NCI-H1930 (cell line): ENCODE measurements at regions not wholly inside any gene's neighbourhood (a gene's known extent, or its start where the extent isn't known, plus 50 kb on each side); places are given as distances from the start of the nearest gene placed in this dataset.
"Not testable (repeated sequence)": the region's sequence is repeated elsewhere in the genome, so short reads cannot be mapped to it uniquely, and the experiment has no call there.

Source experiments
- DNase-seq, 2 experiments: peaks; one replicate each; lab custom pipeline; 2025; lab: John Stamatoyannopoulos, UW

DNA sequence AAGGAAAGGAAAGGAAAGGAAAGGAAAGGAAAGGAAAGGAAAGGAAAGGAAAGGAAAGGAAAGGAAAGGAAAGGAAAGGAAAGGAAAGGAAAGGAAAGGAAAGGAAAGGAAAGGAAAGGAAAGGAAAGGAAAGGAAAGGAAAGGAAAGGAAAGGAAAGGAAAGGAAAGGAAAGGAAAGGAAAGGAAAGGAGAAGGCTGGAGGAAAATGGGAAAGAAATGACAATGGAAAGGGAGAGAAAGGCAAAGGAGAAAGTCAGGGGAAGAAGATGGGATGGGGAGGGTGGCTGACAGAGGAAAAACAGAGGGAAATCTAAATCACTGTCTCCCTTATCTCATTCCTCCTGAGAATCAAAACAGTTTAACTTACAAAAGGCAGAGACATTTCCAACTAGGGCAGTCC lies 156.3 kb downstream of the C1D start:
- not testable (repeated sequence) for DNase-seq

DNA sequence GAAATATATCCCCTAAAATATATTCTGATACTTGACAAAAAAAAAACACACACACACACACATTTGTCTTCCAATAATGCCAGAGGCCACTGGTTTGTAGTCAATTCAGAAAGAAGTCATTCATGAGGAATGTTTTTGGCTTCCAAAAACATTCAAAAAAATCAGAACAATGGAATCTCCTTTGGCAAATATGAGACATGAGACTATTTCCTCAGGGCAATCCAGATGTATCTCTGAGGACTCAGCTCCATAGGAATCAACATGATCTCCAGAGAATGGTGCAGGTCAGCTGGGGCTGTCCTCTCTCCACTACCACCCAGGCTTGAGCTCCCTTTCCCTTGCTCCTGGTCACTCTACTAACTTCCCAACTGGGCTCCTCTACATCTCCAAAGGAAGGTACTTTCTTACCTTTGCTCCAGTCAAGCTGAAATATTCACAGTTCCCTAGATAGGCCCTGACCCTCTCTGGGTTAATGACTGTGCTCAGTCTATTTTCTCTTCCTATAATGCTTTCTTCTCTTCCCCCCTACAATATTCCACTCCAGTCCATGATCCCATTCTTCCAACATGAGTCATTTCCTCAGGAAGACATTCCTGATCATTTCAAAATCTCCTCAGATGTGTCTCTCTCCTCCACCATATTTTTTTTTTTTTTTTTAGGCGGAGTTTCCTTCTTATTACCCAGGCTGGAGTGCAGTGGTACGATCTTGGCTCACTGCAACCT lies 145.3 kb downstream of the C1D start:
- no peak for DNase-seq

DNA sequence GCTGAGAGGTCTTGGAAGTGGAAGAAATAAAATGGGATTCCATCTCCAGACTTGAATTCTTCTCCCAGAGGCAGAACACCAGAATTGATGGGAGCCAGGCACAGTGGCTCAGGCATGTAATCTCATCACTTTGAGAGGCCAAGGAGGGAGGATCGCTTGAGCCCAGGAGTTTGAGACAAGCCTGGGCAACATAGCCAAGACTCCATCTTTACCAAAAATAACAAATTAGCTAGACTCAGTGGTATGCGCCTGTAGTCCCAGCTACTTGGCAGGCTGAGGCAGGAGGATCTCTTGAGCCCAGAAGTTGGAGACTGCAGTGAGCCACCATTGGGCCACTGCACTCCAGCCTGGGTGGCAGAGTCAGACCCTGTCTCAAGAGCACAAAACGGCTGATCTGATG lies 144.3 kb downstream of the C1D start:
- no peak for DNase-seq

DNA sequence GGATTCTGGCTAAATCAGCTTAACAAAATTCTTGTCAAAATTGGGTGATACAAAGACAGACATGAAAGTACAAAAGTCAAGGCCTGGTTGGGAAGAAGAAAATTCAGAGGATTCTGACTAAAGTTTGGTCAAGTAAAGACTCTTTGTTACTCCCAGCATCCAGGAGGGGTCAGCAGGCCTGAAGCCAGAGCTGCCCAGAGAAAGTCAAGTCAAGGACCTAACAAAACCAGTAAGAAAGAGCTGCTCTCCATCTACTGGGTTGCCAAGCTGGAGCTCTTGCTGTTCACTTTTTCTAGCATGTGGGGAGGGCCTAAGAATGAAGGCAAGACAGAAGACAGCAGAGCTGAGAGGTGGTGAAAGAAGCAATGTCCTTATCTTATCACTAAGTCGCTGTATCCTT lies 143.3 kb downstream of the C1D start:
- no peak for DNase-seq

DNA sequence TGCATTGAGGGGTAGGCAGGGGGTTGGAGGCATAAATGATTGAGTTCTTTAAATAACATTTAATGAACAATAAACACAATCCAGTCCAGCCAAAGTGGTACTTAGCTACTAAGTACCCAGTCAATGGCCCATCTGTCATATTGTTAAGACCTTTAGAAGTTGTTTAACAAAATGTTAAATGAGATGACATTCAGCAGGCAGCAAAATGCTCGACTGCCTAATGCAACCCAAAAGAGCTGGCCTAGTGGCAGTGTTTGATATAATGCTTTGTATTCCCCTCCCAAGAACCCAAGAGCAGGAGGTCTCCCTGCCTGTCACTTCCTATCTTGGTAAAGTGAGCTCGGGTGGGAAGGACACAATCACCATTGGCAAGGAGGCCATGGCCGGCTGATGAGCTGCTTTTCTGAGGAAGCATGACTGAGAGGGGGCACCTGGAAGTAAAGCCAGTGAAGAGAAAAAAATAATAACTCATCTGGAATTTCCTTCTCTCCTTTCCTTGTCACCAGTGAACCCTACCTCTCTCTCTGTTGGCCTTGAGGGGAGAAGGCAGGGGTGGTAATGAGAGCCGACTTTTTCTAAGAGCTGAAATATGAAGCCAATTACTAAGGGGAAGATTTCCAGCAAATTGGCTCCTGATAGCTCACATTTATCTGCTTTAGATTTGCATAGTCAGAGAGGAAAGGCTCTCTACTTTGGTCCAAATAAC lies 140.6 kb downstream of the C1D start:
- no peak for DNase-seq

DNA sequence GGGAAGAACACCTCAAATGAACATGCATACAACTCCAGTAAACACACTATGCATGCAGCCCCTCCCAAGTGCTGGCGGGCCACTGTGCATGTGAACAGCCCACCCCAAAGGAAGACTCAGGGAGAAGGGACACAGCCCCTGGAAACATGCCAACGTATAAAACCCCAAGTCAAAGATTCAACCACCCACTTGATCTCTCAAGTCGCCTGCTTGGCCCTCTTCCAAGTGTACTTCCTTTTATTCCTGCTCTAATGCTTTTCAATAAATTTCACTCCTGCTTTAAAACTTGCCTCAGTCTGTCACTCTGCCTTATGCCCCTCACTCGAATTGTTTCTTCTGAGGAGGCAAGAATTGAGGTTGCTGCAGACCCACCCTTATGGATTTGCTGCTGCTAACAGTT lies 139.1 kb downstream of the C1D start:
- DNase-seq = no peak

DNA sequence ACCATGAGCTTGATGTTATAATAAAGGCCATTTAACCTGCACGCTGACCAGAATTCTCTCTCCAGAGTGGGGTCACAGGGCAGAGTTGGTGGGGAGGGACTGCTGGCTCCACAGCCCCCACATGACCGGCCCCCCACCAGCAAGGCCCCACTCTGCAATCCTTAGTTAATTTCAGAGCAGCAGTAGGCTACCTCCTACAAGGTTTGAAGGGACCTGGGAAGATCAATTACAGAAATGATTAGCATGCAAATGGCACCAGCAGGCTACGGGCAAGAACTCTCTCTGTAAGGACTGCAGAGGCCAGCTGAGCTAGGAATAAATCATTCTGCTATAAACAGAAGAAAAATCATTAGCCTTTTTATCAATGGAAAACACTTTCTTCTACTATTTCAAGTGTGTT lies 135.3 kb downstream of the C1D start:
- DNase-seq = no peak

DNA sequence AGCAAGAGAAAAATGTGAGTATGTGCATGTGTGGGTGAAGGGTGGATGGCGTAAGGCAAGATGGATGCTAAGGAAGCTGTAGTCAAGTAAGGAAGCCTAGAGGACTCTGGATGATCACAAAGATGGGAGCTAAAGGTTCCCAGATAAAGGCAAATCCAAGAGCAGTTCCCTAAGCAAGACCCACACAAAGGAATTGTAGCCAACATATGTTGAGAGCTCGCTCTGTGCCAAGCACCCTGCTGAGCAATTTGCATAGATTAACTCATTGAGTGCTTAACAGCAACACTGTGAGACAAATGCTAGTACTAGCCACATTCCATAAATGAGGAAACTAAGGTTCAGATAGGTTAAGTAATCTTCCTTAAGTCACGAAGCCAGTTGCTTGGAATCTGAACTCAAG lies 132.6 kb downstream of the C1D start:
- no peak for DNase-seq

DNA sequence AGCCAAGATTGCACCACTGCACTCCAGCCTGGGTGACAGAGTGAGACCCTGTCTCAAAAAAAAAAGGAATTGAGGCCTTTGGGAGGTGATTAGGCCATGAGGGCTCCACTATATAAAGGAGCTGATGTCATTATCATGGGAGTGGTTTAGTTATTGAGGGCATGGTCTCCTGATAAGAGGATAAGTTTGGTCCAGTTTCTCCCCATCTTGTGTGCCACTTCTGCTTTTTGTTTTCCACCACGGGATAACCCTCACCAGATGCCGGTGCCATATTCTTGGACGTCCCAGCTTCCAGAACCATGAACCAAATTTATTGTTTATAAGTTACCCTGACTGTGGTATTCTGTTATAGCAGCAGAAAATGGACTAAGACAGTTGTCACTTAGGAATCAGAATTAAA lies 125.8 kb downstream of the C1D start:
- no peak for DNase-seq

DNA sequence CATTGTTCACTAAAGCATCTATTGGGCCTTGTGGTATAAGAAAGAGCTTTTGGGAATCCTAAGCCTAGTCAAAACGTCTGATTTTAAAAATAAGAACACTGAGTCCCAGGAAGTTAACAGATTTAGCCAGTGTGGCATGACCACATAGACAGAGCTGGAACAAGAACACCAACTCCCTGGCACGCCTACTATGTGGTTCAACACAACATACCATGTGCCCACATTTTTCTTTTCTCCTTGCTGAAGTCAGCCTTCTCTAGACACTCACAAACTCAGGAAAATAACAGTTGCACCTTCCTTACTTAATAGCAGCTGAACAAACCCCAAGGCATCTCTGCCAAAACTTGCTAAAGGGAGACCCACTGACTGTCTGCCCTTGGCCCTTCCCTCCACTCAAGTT lies 124.8 kb downstream of the C1D start:
- no peak for DNase-seq

DNA sequence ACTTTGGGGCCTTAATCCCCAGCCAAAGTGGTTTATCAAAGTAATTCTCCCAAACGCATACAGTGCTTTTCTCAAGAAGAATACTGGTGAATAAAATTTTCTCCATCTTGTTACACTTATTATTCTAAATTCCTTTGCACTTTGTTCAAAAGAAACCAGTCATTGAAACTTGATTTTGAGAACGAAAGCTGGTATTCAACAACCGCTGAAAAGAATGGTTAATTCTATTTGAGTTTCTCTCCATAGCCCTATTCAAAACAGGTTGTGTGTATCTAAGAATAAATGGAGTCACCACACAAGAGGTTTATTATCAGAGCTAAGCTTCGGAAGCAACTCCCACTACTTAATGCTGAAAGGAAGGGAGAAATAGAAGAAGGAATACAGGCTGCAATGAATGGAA lies 117.7 kb downstream of the C1D start:
- no peak for DNase-seq

DNA sequence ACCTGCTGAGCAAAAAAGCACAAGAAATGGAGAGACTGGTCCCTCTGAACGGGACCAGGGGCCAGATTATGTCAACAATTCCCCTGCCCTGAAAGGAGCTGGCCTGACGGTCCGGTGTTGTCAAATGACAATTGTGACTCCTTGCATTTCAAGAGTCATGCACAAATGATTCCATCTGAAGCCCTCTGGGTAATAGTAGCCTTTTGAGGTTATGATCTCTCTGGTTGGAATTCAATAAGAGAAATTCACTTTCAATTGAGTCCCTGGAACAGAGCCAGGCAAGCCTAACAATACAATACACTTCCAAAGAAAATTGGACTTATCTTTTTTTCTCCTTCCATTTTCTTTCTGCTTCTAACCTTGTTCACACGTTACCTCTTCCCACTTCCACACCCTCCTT lies 116.9 kb downstream of the C1D start:
- DNase-seq = no peak

DNA sequence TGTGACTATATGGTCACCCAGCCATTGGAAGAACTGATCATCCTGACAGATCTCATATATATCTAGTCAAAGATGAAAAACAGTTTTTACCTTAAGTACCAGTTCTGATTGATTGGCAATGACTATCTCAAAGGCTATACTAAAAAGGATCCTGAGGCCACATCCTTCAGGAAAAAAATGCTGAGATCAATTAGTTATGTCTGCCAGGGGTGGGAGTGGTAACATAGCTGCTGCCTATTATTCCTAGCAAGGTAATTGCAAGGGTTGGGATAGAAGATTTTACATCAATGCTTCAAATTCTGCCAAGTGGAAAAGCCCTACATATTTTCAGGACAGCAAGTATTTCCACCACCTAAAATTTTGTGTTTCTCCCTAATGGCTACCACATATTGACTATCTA lies 114.7 kb downstream of the C1D start:
- no peak for DNase-seq

DNA sequence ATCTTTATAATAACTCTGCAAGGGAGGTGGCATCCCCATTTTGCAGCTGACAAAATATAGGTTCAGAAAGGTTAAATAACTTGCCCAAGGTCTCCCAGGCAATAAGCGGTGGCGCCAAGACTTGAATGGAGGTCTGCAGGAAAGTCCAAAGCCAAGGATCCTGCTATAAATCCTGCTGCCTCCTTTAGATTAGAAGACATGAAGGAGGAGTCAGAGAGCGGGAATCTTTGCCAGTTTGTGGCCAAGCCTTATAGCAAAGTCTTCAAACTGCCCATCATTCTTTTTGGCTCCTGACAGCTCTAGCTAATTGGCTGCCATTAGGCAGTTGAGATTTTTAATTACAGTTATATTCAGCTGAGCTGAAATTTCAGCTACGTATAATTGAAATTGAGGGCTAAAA lies 114.3 kb downstream of the C1D start:
- no peak for DNase-seq

DNA sequence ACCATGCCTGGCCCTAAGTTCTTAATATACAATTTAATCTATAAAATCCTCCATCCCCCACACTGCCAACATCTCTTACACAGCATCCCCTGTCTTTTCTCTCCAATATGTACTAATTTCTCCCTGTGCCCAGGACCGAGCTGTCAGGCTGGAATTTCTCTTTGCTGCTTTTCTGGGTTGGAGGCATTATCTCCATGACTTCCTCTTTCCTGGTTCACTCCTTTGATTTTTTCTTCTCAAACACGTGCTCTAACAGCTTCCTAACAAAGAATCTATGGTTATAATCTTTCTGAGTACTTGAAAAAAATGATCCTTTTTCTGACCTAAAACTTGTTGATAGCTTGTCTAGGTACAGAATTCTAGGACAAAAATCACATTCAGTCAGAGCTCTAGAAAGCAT lies 112.8 kb downstream of the C1D start:
- DNase-seq = no peak

DNA sequence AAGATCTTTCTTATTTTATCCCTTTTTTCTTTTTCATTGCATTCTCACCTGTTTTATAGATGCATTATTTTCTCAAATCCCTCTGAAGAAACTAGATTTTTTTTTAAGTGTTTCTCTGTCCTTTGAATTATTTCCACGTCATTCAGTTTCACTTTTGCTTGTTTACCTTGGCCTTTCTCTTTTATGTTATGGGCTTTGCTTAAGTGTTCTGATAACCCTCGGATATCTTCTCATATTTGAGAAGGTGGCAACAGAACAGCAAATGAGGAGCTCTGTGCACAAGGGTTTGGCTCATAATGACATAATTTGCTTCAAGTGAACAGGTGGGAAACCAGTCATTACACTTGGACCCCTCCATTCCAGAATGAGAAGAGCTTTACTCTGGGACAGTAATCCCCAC lies 111.9 kb downstream of the C1D start:
- DNase-seq = no peak

DNA sequence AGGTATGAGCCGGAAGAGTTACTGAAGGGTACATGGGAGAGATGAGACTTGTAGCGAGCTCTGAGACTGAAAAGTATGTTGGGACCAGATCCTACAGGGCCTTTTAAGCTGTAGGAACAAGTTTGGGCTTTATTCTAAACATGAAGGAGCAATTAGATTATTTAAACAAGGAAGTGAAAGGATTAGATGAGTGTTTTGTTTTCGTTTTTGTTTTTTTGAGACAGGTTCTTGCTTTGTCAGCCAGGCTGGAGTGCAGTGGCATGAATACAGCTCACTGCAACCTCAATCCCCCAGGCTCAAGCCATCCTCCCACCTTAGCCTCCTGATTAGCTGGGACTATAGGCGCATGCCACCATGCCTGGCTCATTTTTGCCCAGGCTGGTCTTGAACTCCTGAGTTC lies 110.7 kb downstream of the C1D start:
- DNase-seq = no peak

DNA sequence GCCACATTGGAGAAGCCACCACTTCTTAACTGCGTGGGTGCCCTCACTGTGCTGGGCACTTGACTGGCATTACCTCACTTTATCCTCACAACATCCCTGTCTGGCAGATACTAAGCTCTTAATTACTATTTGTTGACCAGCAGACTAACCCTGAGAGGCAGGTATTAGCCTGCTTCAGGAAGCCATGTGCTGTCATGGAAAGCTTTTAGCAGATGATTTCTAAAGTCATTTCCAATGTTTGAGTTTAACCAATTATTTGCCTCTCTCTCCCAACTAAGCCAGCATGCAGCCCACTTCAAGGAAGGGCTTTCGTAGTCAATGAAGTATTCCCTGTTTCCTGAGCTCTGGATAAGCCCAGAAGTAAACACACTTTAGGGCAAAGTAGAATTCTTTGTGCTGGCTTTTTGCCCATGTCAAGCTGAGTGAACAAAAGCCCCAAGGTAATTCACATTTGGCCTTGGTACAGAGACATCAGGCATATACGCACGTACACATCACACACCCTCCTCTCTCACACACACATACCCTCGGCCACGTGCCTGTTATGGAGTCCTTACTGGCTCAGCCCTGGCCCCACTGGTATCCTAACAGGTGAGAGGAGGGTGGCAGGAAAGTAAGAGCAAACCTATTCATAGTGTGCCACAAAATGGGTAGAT lies 108.6 kb downstream of the C1D start:
- DNase-seq = peak in 1 of 2 experiments; percentile 87

DNA sequence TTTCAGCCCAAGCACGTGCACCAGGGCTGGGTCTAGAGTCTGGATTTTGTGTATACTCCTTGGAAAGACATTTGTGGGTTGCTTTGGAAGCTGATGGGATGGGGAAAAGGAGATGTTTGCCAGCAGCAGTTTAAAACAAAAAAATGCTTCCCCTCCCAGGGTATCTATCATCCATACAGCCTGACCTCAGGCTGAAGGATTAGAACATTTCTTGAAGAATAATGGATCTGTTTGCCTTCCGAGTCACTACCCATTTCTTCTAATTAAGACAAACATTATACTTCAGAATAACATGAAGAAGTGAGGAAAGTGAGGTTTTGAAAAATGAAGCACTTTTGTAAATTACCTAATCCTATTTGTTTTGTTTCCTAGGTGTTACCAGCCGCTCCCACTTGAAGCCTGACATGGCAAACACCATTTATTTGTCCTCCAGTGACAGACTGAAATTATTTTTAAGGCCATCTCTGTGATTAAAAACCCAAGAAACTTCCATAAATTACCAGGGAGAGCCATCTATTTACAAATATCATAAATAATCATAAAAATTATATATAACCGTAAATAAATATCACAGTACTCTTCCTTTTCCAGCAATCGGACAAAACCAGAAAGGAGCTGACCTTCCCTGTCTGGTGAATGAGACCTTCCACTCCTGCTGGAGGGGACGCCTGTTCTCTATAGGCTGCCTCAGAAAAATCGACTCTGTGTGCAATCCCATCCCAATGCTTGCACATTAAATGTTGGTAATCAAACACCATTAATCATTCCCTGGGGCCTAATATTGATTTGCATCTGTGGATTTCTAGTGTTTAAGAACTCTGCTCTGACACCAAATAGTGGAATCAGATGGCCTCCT lies 106.8 kb downstream of the C1D start:
- DNase-seq = no peak

DNA sequence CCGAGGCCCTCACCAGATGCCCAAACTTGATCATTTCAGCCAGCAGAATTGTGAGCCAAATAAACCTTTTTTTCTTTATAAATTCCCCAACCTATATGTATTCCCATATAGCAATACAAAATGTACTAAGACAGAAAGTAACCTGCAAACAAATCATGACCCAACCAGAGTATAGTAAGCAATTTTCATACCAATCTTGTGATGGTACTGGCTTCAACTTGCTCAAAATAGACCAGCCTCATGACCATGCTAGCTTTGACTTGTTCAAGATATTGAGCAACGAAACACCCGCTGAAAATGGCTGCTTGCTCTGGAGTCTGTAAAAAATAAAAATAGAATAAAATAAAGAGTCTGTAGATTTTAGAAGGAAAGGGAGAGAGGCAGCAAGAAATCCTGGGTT lies 97.6 kb downstream of the C1D start:
- DNase-seq = no peak

DNA sequence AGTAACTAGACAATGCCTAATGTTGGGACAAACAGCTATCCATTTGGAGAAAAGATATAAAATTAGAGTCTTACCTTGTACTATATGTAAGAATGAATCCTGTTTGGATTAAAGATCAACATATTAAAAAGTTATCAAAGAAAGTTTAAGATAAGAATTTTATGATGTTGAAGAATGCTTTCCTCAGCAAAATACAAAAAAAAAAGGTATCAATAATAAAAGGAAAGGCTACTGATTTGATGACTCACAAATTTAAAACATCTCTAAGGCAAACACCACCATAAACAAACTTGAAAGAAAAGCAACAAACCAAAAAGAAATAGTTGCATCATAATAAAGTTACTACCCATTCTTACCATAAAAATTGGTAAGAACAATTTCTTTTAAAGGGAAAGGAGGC lies 92.7 kb downstream of the C1D start:
- DNase-seq = no peak

DNA sequence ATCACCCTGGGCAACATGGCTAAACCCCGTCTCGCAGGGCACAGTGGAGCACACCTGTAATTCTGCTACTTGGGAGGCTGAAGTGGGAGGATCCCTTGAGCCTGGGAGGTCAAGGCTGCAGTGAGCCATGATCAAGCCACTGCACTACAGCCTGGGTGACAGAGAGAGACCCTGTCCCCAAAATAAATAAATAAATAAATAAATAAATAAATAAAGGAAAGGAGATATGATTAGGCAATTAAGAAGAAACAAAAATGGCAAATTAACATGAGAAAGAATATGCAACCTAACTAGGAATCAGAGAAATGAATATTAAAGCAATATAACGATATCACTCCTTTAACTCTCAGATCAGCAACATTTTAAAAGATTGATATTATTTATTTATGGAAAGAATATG lies 92.3 kb downstream of the C1D start:
- no peak for DNase-seq
